ENCODE measurements at regions not wholly inside any gene's neighbourhood (a gene's known extent, or its start where the extent isn't known, plus 50 kb on each side); places are given as distances from the start of the nearest gene placed in this dataset.

GRCh38 chr16:13561291-13562070, 358.5 kb upstream of the ERCC4 start:
- TF ChIP-seq CTCF (IDR thresholded peaks at IDR 0.05) (no peak), POLR2AphosphoS5 (IDR thresholded peaks at IDR 0.05) (no peak)

Data from stomach (tissue), 4 donors.